Epithelial cell of esophagus (primary cell): ENCODE measurements at regions not wholly inside any gene's neighbourhood (a gene's known extent, or its start where the extent isn't known, plus 50 kb on each side); places are given as distances from the start of the nearest gene placed in this dataset.
A peak's percentile ranks its signal among the peaks of the same experiment; 100 is the strongest.

ENCODE experiments used
- DNase-seq: peaks from one replicate; pipeline ENCODE4 v3.0.0; 2010; ENCODE audit warnings: low read depth
- H3K4me3 ChIP-seq: 2 replicates; pipeline ENCODE4 v1.5.1; 2011; ENCODE audit warnings: mild to moderate bottlenecking, low read length, control low read depth
- TF ChIP-seq, protein P1 (sequence below): IDR thresholded peaks from 2 replicates; pipeline ENCODE4 v1.5.1; 2011; ENCODE audit warnings: low read depth, mild to moderate bottlenecking, low read length, control low read depth, inconsistent platforms; ENCODE audit not compliant: insufficient read depth; ENCODE audit errors: missing control alignments

DNA sequence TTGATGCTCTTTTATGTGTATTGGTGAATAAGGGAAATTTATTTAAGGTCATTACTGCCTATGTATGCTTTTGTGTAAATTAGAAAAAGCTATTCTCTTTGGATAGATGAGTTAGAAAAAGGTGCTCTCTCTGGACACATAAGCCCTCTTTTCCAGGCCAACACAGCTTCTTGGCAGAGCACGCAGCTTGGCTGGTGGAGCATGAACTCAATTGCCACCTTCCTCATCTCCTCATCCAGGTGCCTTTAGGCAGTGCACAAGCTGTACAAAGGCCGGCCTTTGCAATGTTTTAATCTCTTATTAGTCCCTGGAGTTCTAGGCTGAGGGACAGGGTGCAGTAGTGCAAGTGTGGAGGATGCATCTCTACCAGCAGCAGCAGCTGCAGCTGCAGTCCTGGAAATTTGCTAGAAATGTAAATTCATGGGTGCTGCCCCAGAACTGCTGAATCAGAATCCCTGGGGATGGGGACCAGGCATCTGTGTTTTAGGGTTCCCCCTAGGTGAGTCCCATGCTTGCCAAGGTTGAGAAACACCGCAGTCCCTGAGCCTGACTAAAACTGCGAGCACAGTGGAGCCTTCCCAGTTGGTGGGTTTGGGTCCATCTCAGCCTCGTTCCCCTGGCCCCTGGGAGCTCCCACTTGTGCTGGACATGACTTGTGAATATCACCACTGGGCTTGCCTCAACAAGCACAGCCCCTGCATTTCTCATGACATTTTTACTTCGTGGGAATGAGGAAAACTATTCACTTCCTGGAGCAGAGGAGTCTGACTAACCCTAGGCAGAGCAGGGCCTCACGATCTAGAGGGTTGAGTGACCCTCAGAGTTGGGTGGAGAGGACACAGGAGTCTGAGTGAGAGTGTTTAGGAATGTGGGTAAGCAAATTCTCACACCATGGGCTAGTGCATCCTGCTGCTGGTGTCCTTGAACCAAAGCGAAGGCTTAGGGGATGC lies 272.3 kb downstream of the ZSWIM6 start:
- TF ChIP-seq, protein P1, sequence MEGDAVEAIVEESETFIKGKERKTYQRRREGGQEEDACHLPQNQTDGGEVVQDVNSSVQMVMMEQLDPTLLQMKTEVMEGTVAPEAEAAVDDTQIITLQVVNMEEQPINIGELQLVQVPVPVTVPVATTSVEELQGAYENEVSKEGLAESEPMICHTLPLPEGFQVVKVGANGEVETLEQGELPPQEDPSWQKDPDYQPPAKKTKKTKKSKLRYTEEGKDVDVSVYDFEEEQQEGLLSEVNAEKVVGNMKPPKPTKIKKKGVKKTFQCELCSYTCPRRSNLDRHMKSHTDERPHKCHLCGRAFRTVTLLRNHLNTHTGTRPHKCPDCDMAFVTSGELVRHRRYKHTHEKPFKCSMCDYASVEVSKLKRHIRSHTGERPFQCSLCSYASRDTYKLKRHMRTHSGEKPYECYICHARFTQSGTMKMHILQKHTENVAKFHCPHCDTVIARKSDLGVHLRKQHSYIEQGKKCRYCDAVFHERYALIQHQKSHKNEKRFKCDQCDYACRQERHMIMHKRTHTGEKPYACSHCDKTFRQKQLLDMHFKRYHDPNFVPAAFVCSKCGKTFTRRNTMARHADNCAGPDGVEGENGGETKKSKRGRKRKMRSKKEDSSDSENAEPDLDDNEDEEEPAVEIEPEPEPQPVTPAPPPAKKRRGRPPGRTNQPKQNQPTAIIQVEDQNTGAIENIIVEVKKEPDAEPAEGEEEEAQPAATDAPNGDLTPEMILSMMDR: no peak
- peak; percentile 89 for DNase-seq
- no peak overlapping the region for H3K4me3 ChIP-seq

DNA sequence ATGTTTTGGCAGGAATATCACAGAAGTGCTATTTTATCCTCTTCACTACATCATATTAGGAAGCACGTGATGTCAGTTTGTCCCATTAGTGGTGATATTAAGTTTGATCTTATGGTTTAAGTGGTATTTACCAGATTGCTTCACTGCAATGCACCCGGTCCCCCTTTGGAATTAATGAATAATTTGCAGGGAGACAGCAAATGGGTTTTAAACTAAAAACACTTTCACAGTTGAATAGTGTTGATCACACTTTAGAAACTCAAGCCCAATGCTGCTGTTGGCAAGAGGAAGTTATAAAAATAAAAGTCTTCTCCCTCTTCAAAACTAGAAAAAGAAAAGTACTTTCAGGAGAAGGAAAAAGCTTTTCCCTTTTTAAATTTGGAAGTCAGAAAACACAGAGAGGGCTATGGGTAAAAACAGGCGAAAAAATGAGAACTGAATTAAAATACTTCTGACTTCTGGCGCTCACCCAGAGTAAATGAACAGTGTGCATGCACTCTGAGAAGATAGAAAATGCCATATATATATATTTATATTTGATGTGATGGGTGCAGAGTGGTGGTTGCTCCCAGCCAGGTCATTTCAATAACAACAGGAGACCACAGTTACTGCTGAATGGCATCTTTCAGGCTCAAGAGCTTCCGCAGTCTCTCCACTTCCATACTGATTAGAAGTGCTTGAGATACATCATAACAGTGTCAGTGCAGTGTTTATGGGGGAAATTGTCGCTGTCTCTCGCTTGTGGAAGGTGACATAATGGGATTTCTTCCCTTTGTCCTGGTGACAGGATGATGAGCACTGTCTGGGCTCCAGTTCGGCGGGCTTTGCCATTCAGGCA lies 278.0 kb downstream of the ZSWIM6 start:
- no peak overlapping the region for H3K4me3 ChIP-seq
- TF ChIP-seq, protein P1: no peak
- DNase-seq: no peak

DNA sequence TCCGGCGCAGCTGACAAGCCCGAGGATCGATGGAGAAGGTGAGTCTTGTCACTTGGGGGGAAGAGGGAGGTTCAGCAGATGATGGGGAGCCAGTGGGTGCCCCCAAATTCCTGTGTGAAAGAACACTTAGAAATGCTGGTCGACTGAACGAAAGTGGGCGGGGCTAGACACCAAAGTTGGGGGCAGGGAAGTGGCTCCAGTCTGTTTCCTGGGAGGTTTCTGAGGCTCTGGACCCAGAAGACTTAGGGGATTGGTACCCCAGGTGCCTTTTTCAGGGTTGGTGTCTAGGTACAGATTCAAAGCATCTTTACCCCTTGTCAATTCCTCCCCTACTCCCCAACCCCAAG lies 278.6 kb downstream of the ZSWIM6 start:
- TF ChIP-seq, protein P1: no peak
- no peak for DNase-seq
- H3K4me3 ChIP-seq: no peak overlapping the region

DNA sequence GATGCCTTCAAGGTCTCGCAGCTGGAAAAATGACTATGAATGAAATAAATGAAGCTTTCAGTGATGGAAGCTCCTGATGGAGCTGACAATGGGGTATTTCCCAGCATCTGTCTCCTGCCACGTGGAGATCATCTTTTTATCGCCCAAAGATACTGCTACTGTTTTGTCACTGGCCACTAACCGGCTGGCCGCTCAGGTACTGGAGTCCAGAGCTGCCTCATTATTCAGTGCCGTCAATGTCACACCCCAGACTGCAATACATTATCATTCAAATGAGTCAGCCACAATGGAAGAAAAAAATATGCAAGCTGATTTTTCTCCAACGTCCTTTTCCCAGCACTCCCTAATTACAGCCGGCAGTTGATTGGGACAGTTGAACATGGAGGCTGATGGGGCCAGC lies 280.4 kb downstream of the ZSWIM6 start:
- TF ChIP-seq, protein P1: no peak

DNA sequence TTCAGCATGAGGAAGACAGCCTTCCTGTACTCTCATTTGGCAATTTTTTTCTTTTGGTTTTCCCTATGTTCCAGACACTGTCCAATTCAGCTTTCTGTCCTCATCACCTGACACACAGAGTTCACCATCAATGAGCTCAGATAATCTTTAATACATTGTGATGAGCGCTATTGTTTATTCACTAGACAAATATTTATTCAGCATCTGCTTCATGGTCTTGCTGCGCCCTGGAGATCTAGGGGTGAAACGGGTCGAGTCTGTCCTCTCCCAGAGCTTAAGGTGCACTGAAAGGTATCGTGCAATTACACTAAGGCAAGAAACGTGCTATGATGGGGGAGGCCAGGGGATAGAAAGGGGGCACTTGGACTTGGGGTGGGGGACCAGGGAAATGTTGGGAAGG lies 281.6 kb downstream of the ZSWIM6 start:
- no peak for DNase-seq
- no peak overlapping the region for H3K4me3 ChIP-seq
- TF ChIP-seq, protein P1: no peak

More for the DNA sequence above, 280.4 kb downstream of the ZSWIM6 start:
- no peak overlapping the region for H3K4me3 ChIP-seq
- DNase-seq: no peak

DNA sequence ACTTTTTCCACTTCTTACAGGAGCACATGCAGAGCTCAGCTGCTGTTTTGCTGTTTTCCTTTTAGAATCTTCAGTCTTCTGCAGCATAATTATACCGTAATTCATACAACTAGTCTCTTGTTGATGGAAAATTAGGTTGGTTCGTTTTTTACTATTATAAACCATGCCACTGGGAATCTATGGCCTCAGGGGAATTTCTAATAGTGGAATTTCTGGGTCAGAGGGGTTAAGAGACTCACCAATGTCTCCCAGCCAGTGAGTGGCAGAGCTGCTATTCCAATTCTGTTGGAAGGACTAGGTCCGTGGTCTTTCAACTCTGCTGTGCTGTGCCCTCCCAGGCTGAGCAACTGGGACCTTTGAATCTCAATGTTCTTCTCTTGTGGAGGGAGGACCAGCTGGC lies 282.5 kb downstream of the ZSWIM6 start:
- no peak overlapping the region for H3K4me3 ChIP-seq
- no peak for DNase-seq
- TF ChIP-seq, protein P1: no peak

DNA sequence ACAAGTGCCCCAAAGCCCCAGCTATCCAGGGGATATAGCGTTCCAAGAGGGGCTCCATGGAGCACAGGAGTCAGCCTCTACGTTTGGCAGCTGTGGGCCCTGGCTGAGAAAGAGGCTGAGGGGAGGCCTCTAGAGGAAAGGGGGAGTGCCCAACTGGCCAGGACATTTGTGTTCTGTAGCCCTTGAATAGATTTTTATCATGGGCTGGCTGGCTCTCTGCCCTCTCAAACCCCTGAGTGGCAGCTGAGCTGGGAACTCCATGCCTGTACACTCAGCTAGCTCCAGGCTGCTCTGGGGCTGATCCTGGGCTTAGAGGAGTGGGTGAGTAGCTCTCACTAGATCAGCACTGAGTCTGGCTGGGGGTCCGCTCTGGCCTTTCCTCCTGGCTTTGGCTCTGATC lies 285.0 kb downstream of the ZSWIM6 start:
- no peak overlapping the region for H3K4me3 ChIP-seq
- TF ChIP-seq, protein P1: no peak
- DNase-seq: no peak
